DND-41 (cell line): ENCODE measurements at regions not wholly inside any gene's neighbourhood (a gene's known extent, or its start where the extent isn't known, plus 50 kb on each side); places are given as distances from the start of the nearest gene placed in this dataset.

Source experiments
- ATAC-seq: fragments of 200-7000 bp; cut with Tn5 transposase; 3 replicates; pipeline ENCODE4 v1.9.1; 2021; ENCODE audit warnings: low read depth; ENCODE audit not compliant: insufficient read depth
- DNase-seq: peaks from one replicate; pipeline ENCODE4 v3.0.0-alpha.2; 2020
- H2AFZ ChIP-seq: 2 replicates; pipeline ENCODE4 v1.6.0; 2012; ENCODE audit warnings: low read depth, low read length
- H3K27ac ChIP-seq: 2 replicates; pipeline ENCODE4 v1.5.1; 2012; ENCODE audit warnings: low read length, inconsistent platforms
- H3K27me3 ChIP-seq: fragments of 200-600 bp; sonication (generic); 2 replicates; pipeline ENCODE4 v1.6.0; 2012; ENCODE audit warnings: low read length, mild to moderate bottlenecking, inconsistent platforms; ENCODE audit not compliant: insufficient read depth, poor library complexity
- H3K36me3 ChIP-seq: 2 replicates; pipeline ENCODE4 v1.5.1; 2012; ENCODE audit warnings: low read length, inconsistent platforms; ENCODE audit not compliant: insufficient read depth
- H3K4me1 ChIP-seq: 2 replicates; pipeline ENCODE4 v1.5.1; 2012; ENCODE audit warnings: mild to moderate bottlenecking, low read length; ENCODE audit not compliant: insufficient read depth
- H3K4me2 ChIP-seq: 2 replicates; pipeline ENCODE4 v1.6.0; 2012; ENCODE audit warnings: mild to moderate bottlenecking, moderate library complexity, low read length, inconsistent platforms; ENCODE audit not compliant: insufficient read depth
- H3K4me3 ChIP-seq, 2 experiments: fragments of 200-600 bp in 1 of 2; shearing (Covaris generic) in 1 of 2; 2 replicates each; pipeline ENCODE4 v1.5.1; 2012 to 2016; ENCODE audit warnings: inconsistent platforms in 2 of 2, low read length in 2 of 2, mild to moderate bottlenecking in 2 of 2, low read depth in 1 of 2, moderate library complexity in 1 of 2
- H3K79me2 ChIP-seq: 2 replicates; pipeline ENCODE4 v1.6.0; 2012; ENCODE audit warnings: low read length, inconsistent platforms; ENCODE audit not compliant: insufficient read depth
- H3K9ac ChIP-seq: 2 replicates; pipeline ENCODE4 v1.6.0; 2012; ENCODE audit warnings: low read depth, mild to moderate bottlenecking, inconsistent platforms, low read length, moderate library complexity
- H3K9me3 ChIP-seq: 2 replicates; pipeline ENCODE4 v1.5.1; 2012; ENCODE audit warnings: low read length, moderate library complexity, mild to moderate bottlenecking, inconsistent platforms; ENCODE audit not compliant: insufficient read depth, severe bottlenecking
- H4K20me1 ChIP-seq: 2 replicates; pipeline ENCODE4 v1.6.0; 2012; ENCODE audit warnings: low read length; ENCODE audit not compliant: insufficient read depth
- EZH2 ChIP-seq: IDR thresholded peaks from 3 replicates; pipeline ENCODE4 v1.6.1; 2012; ENCODE audit warnings: borderline replicate concordance, low read depth, mild to moderate bottlenecking, moderate library complexity, low read length, inconsistent platforms; ENCODE audit not compliant: severe bottlenecking
- TF ChIP-seq, protein P1 (sequence below): IDR thresholded peaks from 2 replicates; pipeline ENCODE4 v1.5.1; 2012; ENCODE audit warnings: borderline replicate concordance, low read length, moderate library complexity, mild to moderate bottlenecking; ENCODE audit not compliant: poor library complexity, severe bottlenecking; ENCODE audit errors: extremely low read depth

- ATAC-seq, result no peak
- no peaks in the 10 kb centered on the region for H3K79me2 ChIP-seq
- H3K27me3 ChIP-seq, result no peaks in the 10 kb centered on the region
These were observed 179.5 kb upstream of the MAST4 start for GRCh38 chr5:66416698-66417097.

DNA sequence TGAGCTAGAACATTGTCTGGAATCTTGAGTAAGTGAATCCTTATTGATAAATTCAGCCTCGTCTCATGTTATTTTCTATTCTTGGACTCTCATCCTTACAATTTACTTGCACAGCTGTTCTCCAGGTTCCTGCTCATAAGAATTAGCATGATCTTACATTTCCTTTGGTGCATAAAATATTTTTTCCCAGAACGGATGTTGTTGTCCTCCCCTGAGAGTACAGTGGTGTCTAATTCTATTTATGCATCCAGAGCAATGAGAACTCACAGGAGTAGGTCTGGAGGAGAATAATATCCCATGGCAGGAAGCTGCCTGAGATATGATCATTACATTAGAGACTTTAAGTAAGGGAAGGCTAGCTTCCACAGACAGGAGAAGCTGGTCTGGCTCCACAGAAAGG lies 178.4 kb upstream of the MAST4 start:
- H3K27ac ChIP-seq, result no peak overlapping the region
- ATAC-seq (no peak), DNase-seq (no peak)
- no peaks in the 10 kb centered on the region for H3K36me3 ChIP-seq
- no peaks in the 10 kb centered on the region for H3K4me1 ChIP-seq
- H3K79me2 ChIP-seq, result no peaks in the 10 kb centered on the region
- H4K20me1 ChIP-seq, result no peaks in the 10 kb centered on the region
- H3K4me2 ChIP-seq, result no peak overlapping the region
- TF ChIP-seq, protein P1, sequence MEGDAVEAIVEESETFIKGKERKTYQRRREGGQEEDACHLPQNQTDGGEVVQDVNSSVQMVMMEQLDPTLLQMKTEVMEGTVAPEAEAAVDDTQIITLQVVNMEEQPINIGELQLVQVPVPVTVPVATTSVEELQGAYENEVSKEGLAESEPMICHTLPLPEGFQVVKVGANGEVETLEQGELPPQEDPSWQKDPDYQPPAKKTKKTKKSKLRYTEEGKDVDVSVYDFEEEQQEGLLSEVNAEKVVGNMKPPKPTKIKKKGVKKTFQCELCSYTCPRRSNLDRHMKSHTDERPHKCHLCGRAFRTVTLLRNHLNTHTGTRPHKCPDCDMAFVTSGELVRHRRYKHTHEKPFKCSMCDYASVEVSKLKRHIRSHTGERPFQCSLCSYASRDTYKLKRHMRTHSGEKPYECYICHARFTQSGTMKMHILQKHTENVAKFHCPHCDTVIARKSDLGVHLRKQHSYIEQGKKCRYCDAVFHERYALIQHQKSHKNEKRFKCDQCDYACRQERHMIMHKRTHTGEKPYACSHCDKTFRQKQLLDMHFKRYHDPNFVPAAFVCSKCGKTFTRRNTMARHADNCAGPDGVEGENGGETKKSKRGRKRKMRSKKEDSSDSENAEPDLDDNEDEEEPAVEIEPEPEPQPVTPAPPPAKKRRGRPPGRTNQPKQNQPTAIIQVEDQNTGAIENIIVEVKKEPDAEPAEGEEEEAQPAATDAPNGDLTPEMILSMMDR, result no peak
- TF ChIP-seq EZH2, result no peak
- no peaks in the 10 kb centered on the region for H3K27me3 ChIP-seq
- no peak overlapping the region for H3K4me3 ChIP-seq
- H3K9ac ChIP-seq, result no peak overlapping the region
- H2AFZ ChIP-seq, result no peak overlapping the region
- no peaks in the 10 kb centered on the region for H3K9me3 ChIP-seq

More at GRCh38 chr5:66416698-66417097, 179.5 kb upstream of the MAST4 start:
- no peak overlapping the region for H3K27ac ChIP-seq
- no peak for TF ChIP-seq EZH2
- TF ChIP-seq, protein P1, result no peak
- H3K4me2 ChIP-seq, result no peak overlapping the region
- no peak overlapping the region for H3K9ac ChIP-seq
- H3K36me3 ChIP-seq, result no peaks in the 10 kb centered on the region
- H3K4me1 ChIP-seq, result no peaks in the 10 kb centered on the region
- no peak for DNase-seq
- H3K9me3 ChIP-seq, result no peaks in the 10 kb centered on the region
- H2AFZ ChIP-seq, result no peak overlapping the region
- no peaks in the 10 kb centered on the region for H4K20me1 ChIP-seq
- no peak overlapping the region for H3K4me3 ChIP-seq

GRCh38 chr5:66423484-66423883 lies 172.7 kb upstream of the MAST4 start:
- ATAC-seq (no peak), DNase-seq (no peak)
- Histone ChIP-seq H3K79me2 (no peaks in the 10 kb centered on the region), H3K36me3 (no peaks in the 10 kb centered on the region), H3K4me1 (peaks cover 12% of the 10 kb centered on the region), H3K9me3 (peaks cover 4% of the 10 kb centered on the region), H3K4me2 (no peak overlapping the region), H2AFZ (no peak overlapping the region), H3K4me3 (no peak overlapping the region), H3K9ac (no peak overlapping the region), H4K20me1 (no peaks in the 10 kb centered on the region), H3K27ac (no peak overlapping the region), H3K27me3 (no peaks in the 10 kb centered on the region)
- TF ChIP-seq, protein P1, result no peak
- TF ChIP-seq EZH2, result no peak

GRCh38 chr5:66425842-66426241 lies 170.4 kb upstream of the MAST4 start:
- H3K36me3 ChIP-seq, result no peaks in the 10 kb centered on the region
- H3K4me1 ChIP-seq, result peaks cover 12% of the 10 kb centered on the region
- H3K27ac ChIP-seq, result no peak overlapping the region
- no peak overlapping the region for H3K9ac ChIP-seq
- peaks cover 4% of the 10 kb centered on the region for H3K9me3 ChIP-seq
- DNase-seq (peak; percentile 50), ATAC-seq (peak; percentile 87)
- no peaks in the 10 kb centered on the region for H3K79me2 ChIP-seq
- TF ChIP-seq EZH2, result no peak
- TF ChIP-seq, protein P1, result no peak
- H3K27me3 ChIP-seq, result no peaks in the 10 kb centered on the region
- H4K20me1 ChIP-seq, result no peaks in the 10 kb centered on the region
- no peak overlapping the region for H3K4me2 ChIP-seq
- no peak overlapping the region for H3K4me3 ChIP-seq
- peak overlapping the region; percentile 46; the same call in 1 of the 2 replicates for H2AFZ ChIP-seq
